IMR-90 (cell line): ENCODE measurements at regions not wholly inside any gene's neighbourhood (a gene's known extent, or its start where the extent isn't known, plus 50 kb on each side); places are given as distances from the start of the nearest gene placed in this dataset.

Source experiments
- ATAC-seq: fragments of 200-7000 bp; cut with Tn5 transposase; 2 replicates; pipeline ENCODE4 v1.9.1; 2020; ENCODE audit warnings: low read depth, mild to moderate bottlenecking, moderate library complexity
- BruUV-seq: library from RNA; stranded (reverse); fragments of 400-500 nt; replicated peaks from 2 replicates; lab custom pipeline; 2021; lab: Mats Ljungman, UMichigan
- CTCF ChIA-PET: fragments of 300-600 bp; formaldehyde crosslinking; extraction: SDS; loops from one replicate; lab custom pipeline; 2021; ENCODE audit warnings: antibody characterized with exemption; lab: Yijun Ruan, JAX
- POLR2A ChIA-PET: fragments of 300-600 bp; sonication (Branson Sonifier 250); formaldehyde crosslinking; loops from one replicate; lab custom pipeline; 2022; ENCODE audit warnings: antibody characterized with exemption; ENCODE audit not compliant: unreplicated experiment; lab: Charles Lee
- DNase-seq: peaks from one replicate; pipeline ENCODE4 v3.0.0; 2013
- H2AFZ ChIP-seq: replicated peaks from 2 replicates; pipeline ENCODE3; 2013; ENCODE audit warnings: low read length, mild to moderate bottlenecking; ENCODE audit not compliant: poor library complexity
- H2AK5ac ChIP-seq: 2 replicates; pipeline ENCODE4 v1.6.1; 2013; ENCODE audit warnings: low read depth, low read length, inconsistent platforms
- H2AK9ac ChIP-seq: replicated peaks from 2 replicates; pipeline ENCODE3; 2013; ENCODE audit warnings: mild to moderate bottlenecking, low read depth, low read length, moderate library complexity; ENCODE audit not compliant: poor library complexity
- H2BK120ac ChIP-seq: 2 replicates; pipeline ENCODE4 v1.6.1; 2013; ENCODE audit warnings: low read depth, low read length, inconsistent platforms
- H2BK15ac ChIP-seq: 3 replicates; pipeline ENCODE4 v1.6.1; 2013; ENCODE audit warnings: low read depth, low read length, inconsistent platforms
- H2BK20ac ChIP-seq: 2 replicates; pipeline ENCODE4 v1.6.1; 2013; ENCODE audit warnings: low read depth, mild to moderate bottlenecking, inconsistent platforms, low read length, moderate library complexity
- H2BK5ac ChIP-seq: 2 replicates; pipeline ENCODE4 v1.6.1; 2013; ENCODE audit warnings: mild to moderate bottlenecking, low read depth, low read length, inconsistent platforms; ENCODE audit not compliant: poor library complexity, severe bottlenecking
- H3K14ac ChIP-seq: replicated peaks from 2 replicates; pipeline ENCODE4 v1.6.1; 2013; ENCODE audit warnings: low read depth, low read length, inconsistent platforms
- H3K18ac ChIP-seq: 2 replicates; pipeline ENCODE4 v1.6.1; 2013; ENCODE audit warnings: low read depth, low read length, control low read depth
- H3K23ac ChIP-seq: 2 replicates; pipeline ENCODE4 v1.6.1; 2013; ENCODE audit warnings: low read depth, low read length, inconsistent platforms
- H3K27ac ChIP-seq: 2 replicates; pipeline ENCODE4 v1.5.1; 2013; ENCODE audit warnings: mild to moderate bottlenecking, control low read depth, low read length; ENCODE audit not compliant: insufficient read depth
- H3K27me3 ChIP-seq: 2 replicates; pipeline ENCODE4 v1.6.1; 2013; ENCODE audit warnings: low read length; ENCODE audit not compliant: control insufficient read depth, insufficient read depth
- H3K36me3 ChIP-seq: 2 replicates; pipeline ENCODE4 v1.6.1; 2013; ENCODE audit warnings: low read length, mixed read lengths; ENCODE audit not compliant: control insufficient read depth, insufficient read depth
- H3K4ac ChIP-seq: 2 replicates; pipeline ENCODE4 v1.6.1; 2013; ENCODE audit warnings: low read depth, low read length, inconsistent platforms
- H3K4me1 ChIP-seq: 2 replicates; pipeline ENCODE4 v1.6.1; 2013; ENCODE audit warnings: low read length, mixed read lengths; ENCODE audit not compliant: control insufficient read depth, insufficient read depth
- H3K4me2 ChIP-seq: 2 replicates; pipeline ENCODE4 v1.6.1; 2013; ENCODE audit warnings: low read depth, mild to moderate bottlenecking, control low read depth, low read length, moderate library complexity
- H3K4me3 ChIP-seq: 2 replicates; pipeline ENCODE4 v1.5.1; 2013; ENCODE audit warnings: low read depth, mild to moderate bottlenecking, control low read depth, low read length, moderate library complexity; ENCODE audit not compliant: insufficient read depth
- H3K56ac ChIP-seq: 2 replicates; pipeline ENCODE4 v1.6.1; 2013; ENCODE audit warnings: low read length, inconsistent platforms; ENCODE audit not compliant: insufficient read depth; ENCODE audit errors: extremely low read depth
- H3K79me1 ChIP-seq, 2 experiments: 2 replicates each; pipeline ENCODE4 v1.6.1; 2013; ENCODE audit warnings: low read length in 2 of 2, inconsistent platforms in 1 of 2, low read depth in 1 of 2
- H3K9ac ChIP-seq: 2 replicates; pipeline ENCODE4 v1.6.1; 2013; ENCODE audit warnings: low read depth, low read length, control low read depth
- H3K9me1 ChIP-seq: 2 replicates; pipeline ENCODE4 v1.6.1; 2013; ENCODE audit warnings: low read length, inconsistent platforms; ENCODE audit not compliant: insufficient read depth
- H3K9me3 ChIP-seq: 2 replicates; pipeline ENCODE4 v1.6.1; 2013; ENCODE audit warnings: low read length; ENCODE audit not compliant: control insufficient read depth, insufficient read depth
- H4K20me1 ChIP-seq: 2 replicates; pipeline ENCODE4 v1.6.1; 2013; ENCODE audit warnings: low read length, inconsistent platforms; ENCODE audit not compliant: insufficient read depth
- H4K5ac ChIP-seq: 2 replicates; pipeline ENCODE4 v1.6.1; 2013; ENCODE audit warnings: mild to moderate bottlenecking, low read depth, low read length, control low read depth
- H4K8ac ChIP-seq, 2 experiments: 2 replicates each; pipeline ENCODE4 v1.6.1; 2013; ENCODE audit warnings: low read depth in 2 of 2, low read length in 2 of 2, control low read depth in 1 of 2, inconsistent platforms in 1 of 2
- H4K91ac ChIP-seq: 2 replicates; pipeline ENCODE4 v1.6.1; 2013; ENCODE audit warnings: low read depth, low read length, inconsistent platforms; ENCODE audit not compliant: insufficient read depth
- CHD1 ChIP-seq: IDR thresholded peaks from 2 replicates; pipeline ENCODE4 v1.6.1; 2012; ENCODE audit warnings: low read depth, low read length, improper control_type of control experiment
- FOS ChIP-seq: fragments of 150-350 bp; IDR thresholded peaks from 2 replicates; pipeline ENCODE4 v1.6.1; 2016; ENCODE audit warnings: low read depth, low read length
- MXI1 ChIP-seq: IDR thresholded peaks from 2 replicates; pipeline ENCODE4 v1.6.1; 2012; ENCODE audit warnings: low read depth, mild to moderate bottlenecking, low read length, moderate library complexity, borderline replicate concordance
- POLR2A ChIP-seq: IDR thresholded peaks from 2 replicates; pipeline ENCODE4 v1.6.1; 2012; ENCODE audit warnings: mild to moderate bottlenecking, low read depth, low read length
- RAD21 ChIP-seq: IDR thresholded peaks from 2 replicates; pipeline ENCODE4 v1.6.1; 2012; ENCODE audit warnings: low read length, improper control_type of control experiment
- RCOR1 ChIP-seq: IDR thresholded peaks from 2 replicates; pipeline ENCODE4 v1.6.1; 2012; ENCODE audit warnings: mild to moderate bottlenecking, low read length, improper control_type of control experiment; ENCODE audit not compliant: insufficient replicate concordance
- RFX5 ChIP-seq: IDR thresholded peaks from 2 replicates; pipeline ENCODE4 v1.8.0; 2012; ENCODE audit warnings: low read depth, mild to moderate bottlenecking, low read length, moderate library complexity
- SMC3 ChIP-seq: fragments of 150-350 bp; IDR thresholded peaks from 2 replicates; pipeline ENCODE4 v1.6.1; 2016; ENCODE audit warnings: low read depth, mild to moderate bottlenecking, antibody characterized with exemption, low read length, moderate library complexity
- WGBS, 2 experiments: methylation state at CpG; one replicate each; pipeline versions ENCODE4 v1.1.5 to v1.1.7; 2013; ENCODE audit warnings: missing lambda C conversion rate in 2 of 2; ENCODE audit not compliant: insufficient read length in 1 of 2; ENCODE audit errors: extremely low coverage in 2 of 2; 5-methylcytosine and 5-hydroxymethylcytosine counted together
- dilution Hi-C: fragments of 300-500 bp; cut with HindIII; formaldehyde crosslinking; loops from one replicate; pipeline ENCODE4 v1.14.3; 2018; ENCODE audit warnings: low sequenced_read_pairs; ENCODE audit not compliant: unreplicated experiment
- in situ Hi-C: fragments of 300-500 bp; cut with MboI; formaldehyde crosslinking; loops from 3 replicates; pipeline ENCODE4 v1.14.3; 2019; ENCODE audit warnings: low sequenced_read_pairs, inconsistent platforms, mixed read lengths
- intact Hi-C: fragments of 100-400 bp; cut with micrococcal nuclease; formaldehyde crosslinking; loops from 2 replicates; pipeline ENCODE4 v1.10.0; 2022
- TF ChIP-seq, protein P1 (sequence below): conservative IDR thresholded peaks from 2 replicates; pipeline ENCODE4 v1.5.1; 2012; ENCODE audit warnings: mild to moderate bottlenecking, low read depth, low read length, improper control_type of control experiment

DNA sequence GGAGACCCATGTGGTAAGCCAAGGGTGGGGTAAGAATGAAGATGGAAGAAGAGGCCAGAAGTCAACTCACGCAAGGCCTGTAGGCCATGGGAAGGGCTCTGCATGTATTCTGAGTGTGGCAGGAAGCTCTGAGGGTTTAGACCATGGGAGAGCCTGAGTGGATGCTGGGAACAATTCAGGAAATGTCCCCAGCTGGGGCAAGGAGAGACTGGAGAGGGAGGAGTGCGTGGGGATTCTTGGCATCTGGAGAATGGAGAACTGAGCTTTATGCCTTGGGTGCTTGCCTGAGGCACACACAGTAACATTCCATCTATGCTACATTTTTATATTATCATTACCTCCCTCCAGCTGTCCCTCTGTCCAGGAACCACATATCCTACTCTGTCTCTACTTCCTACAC is 50.4 kb upstream of the CD82 start:
- 50% methylated on average over 1 of the region's 2 CpGs; no CpG with 5 or more reads in 1 of the 2 experiments for WGBS, 2 experiments
- no peak overlapping the region for H2BK15ac ChIP-seq
- no peak overlapping the region for H4K5ac ChIP-seq
- no peaks in the 10 kb centered on the region for H3K4me1 ChIP-seq
- no peaks in the 10 kb centered on the region for H3K9me1 ChIP-seq
- ATAC-seq (no peak), DNase-seq (no peak)
- dilution Hi-C loops: no loop called here
- H4K8ac ChIP-seq: no peak overlapping the region
- H3K4me3 ChIP-seq: no peak overlapping the region
- H2AK9ac ChIP-seq: no peak overlapping the region
- no peak overlapping the region for H3K4me2 ChIP-seq
- no TSS peak for BruUV-seq
- H2BK20ac ChIP-seq: no peak overlapping the region
- H3K27ac ChIP-seq: no peak overlapping the region
- no peak overlapping the region for H3K4ac ChIP-seq
- no peaks in the 10 kb centered on the region for H3K9me3 ChIP-seq
- TF ChIP-seq MXI1: no peak
- no peak for TF ChIP-seq POLR2A
- no peak for TF ChIP-seq RAD21
- no peak for TF ChIP-seq RFX5
- no peak for TF ChIP-seq FOS
- TF ChIP-seq SMC3: no peak
- no peak for TF ChIP-seq CHD1
- no peak for TF ChIP-seq RCOR1
- TF ChIP-seq, protein P1, sequence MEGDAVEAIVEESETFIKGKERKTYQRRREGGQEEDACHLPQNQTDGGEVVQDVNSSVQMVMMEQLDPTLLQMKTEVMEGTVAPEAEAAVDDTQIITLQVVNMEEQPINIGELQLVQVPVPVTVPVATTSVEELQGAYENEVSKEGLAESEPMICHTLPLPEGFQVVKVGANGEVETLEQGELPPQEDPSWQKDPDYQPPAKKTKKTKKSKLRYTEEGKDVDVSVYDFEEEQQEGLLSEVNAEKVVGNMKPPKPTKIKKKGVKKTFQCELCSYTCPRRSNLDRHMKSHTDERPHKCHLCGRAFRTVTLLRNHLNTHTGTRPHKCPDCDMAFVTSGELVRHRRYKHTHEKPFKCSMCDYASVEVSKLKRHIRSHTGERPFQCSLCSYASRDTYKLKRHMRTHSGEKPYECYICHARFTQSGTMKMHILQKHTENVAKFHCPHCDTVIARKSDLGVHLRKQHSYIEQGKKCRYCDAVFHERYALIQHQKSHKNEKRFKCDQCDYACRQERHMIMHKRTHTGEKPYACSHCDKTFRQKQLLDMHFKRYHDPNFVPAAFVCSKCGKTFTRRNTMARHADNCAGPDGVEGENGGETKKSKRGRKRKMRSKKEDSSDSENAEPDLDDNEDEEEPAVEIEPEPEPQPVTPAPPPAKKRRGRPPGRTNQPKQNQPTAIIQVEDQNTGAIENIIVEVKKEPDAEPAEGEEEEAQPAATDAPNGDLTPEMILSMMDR: no peak
- H3K14ac ChIP-seq: no peak overlapping the region
- no peak overlapping the region for H3K9ac ChIP-seq
- H3K18ac ChIP-seq: no peak overlapping the region
- no peaks in the 10 kb centered on the region for H3K79me1 ChIP-seq
- POLR2A ChIA-PET: no interaction called here
- no peak overlapping the region for H2AK5ac ChIP-seq
- CTCF ChIA-PET: no interaction called here
- no peak overlapping the region for H3K56ac ChIP-seq
- H4K91ac ChIP-seq: no peak overlapping the region
- no peaks in the 10 kb centered on the region for H4K20me1 ChIP-seq
- in situ Hi-C loops: no loop called here
- peaks cover 47% of the 10 kb centered on the region for H3K27me3 ChIP-seq
- no peak overlapping the region for H2AFZ ChIP-seq
- no peak overlapping the region for H2BK5ac ChIP-seq
- no peak overlapping the region; the same call in 1 of the 2 replicates for H3K23ac ChIP-seq
- H2BK120ac ChIP-seq: no peak overlapping the region
- H3K36me3 ChIP-seq: no peaks in the 10 kb centered on the region
- intact Hi-C loops: no loop called here
